Left lung (tissue), 4 donors: ENCODE measurements at regions not wholly inside any gene's neighbourhood (a gene's known extent, or its start where the extent isn't known, plus 50 kb on each side); places are given as distances from the start of the nearest gene placed in this dataset.
A peak's percentile ranks its signal among the peaks of the same experiment; 100 is the strongest.
"Not testable (repeated sequence)": the region's sequence is repeated elsewhere in the genome, so short reads cannot be mapped to it uniquely, and the experiment has no call there.

ENCODE experiments used
- ATAC-seq: fragments of 200-7000 bp; cut with Tn5 transposase; one replicate; pipeline ENCODE4 v1.9.1; 2020; ENCODE audit warnings: moderate library complexity
- DNase-seq, 4 donors: peaks; one replicate each; pipeline ENCODE4 v3.0.0-alpha.2; 2013 to 2020
- H3K27ac ChIP-seq, 2 donors: fragments of 200-600 bp; sonication (generic) in 1 of 2; one replicate each; pipeline versions ENCODE4 v1.5.0 to v1.8.0; 2020 to 2021
- H3K27me3 ChIP-seq, 2 donors: fragments of 200-600 bp; sonication (generic) in 1 of 2; one replicate each; pipeline versions ENCODE4 v1.5.0 to v1.8.0; 2020 to 2021
- H3K36me3 ChIP-seq, 2 donors: fragments of 200-600 bp; sonication (generic) in 1 of 2; one replicate each; pipeline versions ENCODE4 v1.5.0 to v1.8.0; 2020 to 2021
- H3K4me1 ChIP-seq, 2 donors: fragments of 200-600 bp; one replicate each; pipeline ENCODE4 v1.8.0; 2021
- H3K4me3 ChIP-seq, 2 donors: fragments of 200-600 bp; sonication (generic) in 1 of 2; one replicate each; pipeline versions ENCODE4 v1.5.0 to v1.8.0; 2020 to 2021; ENCODE audit warnings: mild to moderate bottlenecking in 1 of 2
- H3K9me3 ChIP-seq, 2 donors: fragments of 200-600 bp; sonication (generic) in 1 of 2; one replicate each; pipeline versions ENCODE4 v1.5.0 to v1.8.0; 2020 to 2021
- intact Hi-C, 2 donors: fragments of 100-400 bp; cut with DNase I; formaldehyde crosslinking; loops; one replicate each; pipeline versions ENCODE4 v1.11.2 to v1.14.2; 2022
- TF ChIP-seq, protein P1 (sequence below), 2 donors: fragments of 200-600 bp; sonication (generic) in 1 of 2; IDR thresholded peaks; one replicate each; pipeline versions ENCODE4 v1.5.0 to v1.8.0; 2021; ENCODE audit warnings: antibody characterized with exemption in 2 of 2
- donor health status: DM: no; HTN: yes; CAD: no.
- donor health status: DM: no; HTN: no; CAD: no.

DNA sequence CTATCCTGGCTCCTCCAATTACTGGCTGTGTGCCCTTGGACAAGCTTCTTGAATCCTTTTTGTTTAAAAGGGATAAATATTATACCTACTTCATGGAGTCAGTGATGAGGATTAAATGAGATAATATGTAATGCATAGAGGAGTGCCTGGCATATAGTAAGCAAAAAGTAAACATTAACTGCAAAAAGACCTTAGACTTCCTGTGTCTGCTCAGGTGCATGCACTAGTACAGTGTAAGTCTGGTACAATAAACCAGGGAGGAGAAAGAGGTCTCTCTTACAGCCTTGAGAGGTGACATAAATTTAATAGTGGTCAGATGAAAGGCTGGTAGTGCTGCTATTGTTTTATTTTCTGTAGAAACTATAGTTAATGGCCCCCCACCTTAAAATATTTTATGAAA lies 305.2 kb upstream of the MIS18BP1 start:
- no peaks in the 10 kb centered on the region for H3K36me3 ChIP-seq
- H3K9me3 ChIP-seq, result no peaks in the 10 kb centered on the region
- no peak overlapping the region for H3K27ac ChIP-seq
- TF ChIP-seq, protein P1, sequence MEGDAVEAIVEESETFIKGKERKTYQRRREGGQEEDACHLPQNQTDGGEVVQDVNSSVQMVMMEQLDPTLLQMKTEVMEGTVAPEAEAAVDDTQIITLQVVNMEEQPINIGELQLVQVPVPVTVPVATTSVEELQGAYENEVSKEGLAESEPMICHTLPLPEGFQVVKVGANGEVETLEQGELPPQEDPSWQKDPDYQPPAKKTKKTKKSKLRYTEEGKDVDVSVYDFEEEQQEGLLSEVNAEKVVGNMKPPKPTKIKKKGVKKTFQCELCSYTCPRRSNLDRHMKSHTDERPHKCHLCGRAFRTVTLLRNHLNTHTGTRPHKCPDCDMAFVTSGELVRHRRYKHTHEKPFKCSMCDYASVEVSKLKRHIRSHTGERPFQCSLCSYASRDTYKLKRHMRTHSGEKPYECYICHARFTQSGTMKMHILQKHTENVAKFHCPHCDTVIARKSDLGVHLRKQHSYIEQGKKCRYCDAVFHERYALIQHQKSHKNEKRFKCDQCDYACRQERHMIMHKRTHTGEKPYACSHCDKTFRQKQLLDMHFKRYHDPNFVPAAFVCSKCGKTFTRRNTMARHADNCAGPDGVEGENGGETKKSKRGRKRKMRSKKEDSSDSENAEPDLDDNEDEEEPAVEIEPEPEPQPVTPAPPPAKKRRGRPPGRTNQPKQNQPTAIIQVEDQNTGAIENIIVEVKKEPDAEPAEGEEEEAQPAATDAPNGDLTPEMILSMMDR (IDR thresholded peaks at IDR 0.05), result no peak
- no peaks in the 10 kb centered on the region for H3K27me3 ChIP-seq
- ATAC-seq (no peak), DNase-seq (no peak)
- intact Hi-C loops, result no loop called here
- H3K4me3 ChIP-seq, result no peak overlapping the region
- H3K4me1 ChIP-seq, result no peaks in the 10 kb centered on the region

DNA sequence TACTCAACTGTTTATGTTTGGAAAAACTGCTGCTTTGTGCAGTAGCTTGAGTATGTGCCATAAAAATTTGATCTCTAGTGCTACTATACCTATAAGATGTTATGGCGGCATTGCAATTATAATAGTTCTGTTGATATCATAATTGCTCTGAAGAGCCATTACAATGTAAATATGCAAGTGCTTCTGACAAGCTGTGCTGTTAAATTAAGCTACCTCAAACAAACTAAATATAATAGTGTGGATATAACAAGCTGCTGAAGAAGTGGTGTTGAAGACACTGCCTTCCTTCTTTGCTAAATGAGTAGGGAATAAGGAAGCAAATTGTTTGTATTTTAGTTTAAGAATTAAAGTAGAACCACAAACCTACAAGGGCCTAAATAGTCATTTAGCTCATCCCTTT lies 301.0 kb upstream of the MIS18BP1 start:
- DNase-seq (no peak), ATAC-seq (peak; percentile 33)
- no peaks in the 10 kb centered on the region for H3K4me1 ChIP-seq
- no peaks in the 10 kb centered on the region for H3K27me3 ChIP-seq
- H3K4me3 ChIP-seq, result no peak overlapping the region
- H3K9me3 ChIP-seq, result peaks cover 0 to 2% of the 10 kb centered on the region in 2 donors
- intact Hi-C loops, result no loop called here
- no peak overlapping the region for H3K27ac ChIP-seq
- H3K36me3 ChIP-seq, result no peaks in the 10 kb centered on the region
- TF ChIP-seq, protein P1 (IDR thresholded peaks at IDR 0.05), result no peak

DNA sequence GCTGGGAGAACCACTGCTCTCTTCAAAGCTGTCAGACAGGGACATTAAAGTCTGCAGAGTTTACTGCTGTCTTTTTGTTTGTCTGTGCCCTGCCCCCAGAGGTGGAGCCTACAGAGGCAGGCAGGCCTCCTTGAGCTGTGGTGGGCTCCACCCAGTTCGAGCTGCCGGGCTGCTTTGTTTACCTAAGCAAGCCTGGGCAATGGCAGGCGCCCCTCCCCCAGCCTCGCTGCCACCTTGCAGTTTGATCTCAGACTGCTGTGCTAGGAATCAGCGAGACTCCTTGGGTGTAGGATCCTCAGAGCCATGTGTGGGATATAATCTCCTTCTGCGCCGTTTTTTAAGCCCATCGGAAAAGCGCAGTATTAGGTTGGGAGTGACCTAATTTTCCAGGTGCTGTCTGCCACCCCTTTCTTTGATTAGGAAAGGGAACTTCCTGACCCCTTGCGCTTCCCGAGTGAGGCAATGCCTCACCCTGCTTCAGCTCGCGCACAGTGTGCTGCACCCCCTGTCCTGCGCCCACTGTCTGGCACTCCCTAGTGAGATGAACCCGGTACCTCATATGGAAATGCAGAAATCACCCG lies 298.3 kb upstream of the MIS18BP1 start:
- H3K9me3 ChIP-seq, intact Hi-C loops, H3K27ac ChIP-seq, H3K27me3 ChIP-seq, ATAC-seq, H3K4me1 ChIP-seq, H3K4me3 ChIP-seq, DNase-seq, H3K36me3 ChIP-seq: not testable (repeated sequence)

DNA sequence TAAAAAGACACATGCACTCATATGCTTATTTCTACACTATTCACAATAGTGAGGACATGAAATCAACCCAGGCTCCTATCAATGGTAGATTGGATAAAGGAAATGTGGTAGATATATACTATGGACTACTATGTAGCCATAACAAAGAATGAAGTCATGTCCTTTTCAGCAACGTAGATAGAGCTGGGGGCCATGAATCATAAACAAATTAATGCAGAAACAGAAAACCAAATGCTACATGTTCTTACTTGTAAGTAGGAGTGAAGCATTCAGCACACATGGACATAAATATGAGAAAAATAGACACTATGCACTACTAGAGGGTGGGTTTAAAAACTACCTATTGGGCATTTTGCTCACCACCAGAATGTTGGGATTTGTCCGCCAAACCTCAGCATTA lies 278.0 kb upstream of the MIS18BP1 start:
- ATAC-seq (no peak), DNase-seq (no peak)
- no peak overlapping the region for H3K27ac ChIP-seq
- no peaks in the 10 kb centered on the region for H3K27me3 ChIP-seq
- no peak overlapping the region for H3K4me3 ChIP-seq
- no peaks in the 10 kb centered on the region for H3K36me3 ChIP-seq
- intact Hi-C loops, result no loop called here
- TF ChIP-seq, protein P1 (IDR thresholded peaks at IDR 0.05), result no peak
- no peaks in the 10 kb centered on the region for H3K4me1 ChIP-seq
- H3K9me3 ChIP-seq, result peaks cover 0 to 11% of the 10 kb centered on the region in 2 donors

DNA sequence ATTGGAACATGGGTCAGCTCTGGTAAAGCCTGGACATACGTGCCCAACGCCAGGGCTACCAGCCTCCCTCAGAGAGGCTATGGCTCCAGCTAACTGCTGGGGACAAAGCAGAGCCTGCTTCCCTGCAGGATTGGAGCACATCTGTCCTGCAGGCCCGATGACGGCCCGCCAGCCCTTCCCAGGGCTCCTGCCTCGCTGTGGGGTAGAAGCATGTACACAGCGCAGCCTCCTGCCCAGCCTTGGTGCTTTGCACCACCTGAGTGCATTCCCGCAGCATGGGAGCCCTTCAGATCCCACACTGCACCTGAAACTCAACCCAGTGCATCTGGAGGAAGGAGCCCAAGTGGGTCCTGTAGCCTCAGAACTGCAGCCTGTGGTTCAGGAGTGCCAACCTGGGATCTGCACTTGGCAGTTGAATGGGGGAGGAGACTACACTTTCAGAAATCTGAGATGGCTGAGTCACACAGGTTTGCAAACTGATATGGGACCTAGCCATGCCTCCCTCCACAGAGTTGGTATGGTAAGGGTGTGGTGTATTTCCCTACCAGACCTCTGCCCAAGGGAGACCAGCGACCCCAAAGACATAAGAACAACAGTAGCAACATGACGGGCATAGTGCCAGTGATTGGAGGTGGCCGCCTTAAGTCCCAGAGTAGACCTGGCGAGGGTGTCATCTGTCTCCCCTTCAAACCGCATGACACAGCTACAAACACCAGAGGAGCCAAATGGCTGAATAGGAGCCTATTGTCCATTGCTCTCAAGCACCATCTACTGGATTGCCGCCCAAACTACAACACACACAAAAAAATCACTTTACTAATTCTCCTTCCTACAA lies 273.9 kb upstream of the MIS18BP1 start:
- TF ChIP-seq, protein P1 (IDR thresholded peaks at IDR 0.05), result peak in 1 of 2 donors; percentile 14
- Histone ChIP-seq H3K9me3 (peaks cover 0 to 2% of the 10 kb centered on the region in 2 donors), H3K36me3 (no peaks in the 10 kb centered on the region), H3K4me3 (no peak overlapping the region), H3K4me1 (no peaks in the 10 kb centered on the region), H3K27me3 (no peaks in the 10 kb centered on the region), H3K27ac (no peak overlapping the region)
- DNase-seq, result peak in 1 of 4 donors; percentile 5
- ATAC-seq, result peak; percentile 81
- intact Hi-C loops, result no loop called here
